HG02870 (cell line): ENCODE measurements at regions not wholly inside any gene's neighbourhood (a gene's known extent, or its start where the extent isn't known, plus 50 kb on each side); places are given as distances from the start of the nearest gene placed in this dataset.
A peak's percentile ranks its signal among the peaks of the same experiment; 100 is the strongest.
"Not testable (repeated sequence)": the region's sequence is repeated elsewhere in the genome, so short reads cannot be mapped to it uniquely, and the experiment has no call there.

Source experiments
- ATAC-seq: cut with Tn5 transposase; IDR thresholded peaks from one replicate; pipeline ENCODE4 v1.9.1; 2021; ENCODE audit warnings: mild to moderate bottlenecking, moderate library complexity; ENCODE audit not compliant: unreplicated experiment

- not testable (repeated sequence) for ATAC-seq
Observed at GRCh38 chr15:84409357-84409756, 173.8 kb downstream of the GOLGA6L4 start.

GRCh38 chr15:84421513-84422181, 179.2 kb upstream of the ZSCAN2 start:
- ATAC-seq, result not testable (repeated sequence)

GRCh38 chr15:84425327-84425726, 175.5 kb upstream of the ZSCAN2 start:
- ATAC-seq, result not testable (repeated sequence)

GRCh38 chr15:84473305-84473877, 127.4 kb upstream of the ZSCAN2 start:
- ATAC-seq, result not testable (repeated sequence)

- ATAC-seq, result not testable (repeated sequence)
Observed at GRCh38 chr15:84476364-84477033, 124.3 kb upstream of the ZSCAN2 start.

GRCh38 chr15:84477550-84477949, 123.3 kb upstream of the ZSCAN2 start:
- ATAC-seq, result peak; percentile 79

- ATAC-seq, result not testable (repeated sequence)
Observed at GRCh38 chr15:84480174-84480681, 120.6 kb upstream of the ZSCAN2 start.

GRCh38 chr15:84483859-84484258, 117.0 kb upstream of the ZSCAN2 start:
- ATAC-seq, result not testable (repeated sequence)

GRCh38 chr15:84500165-84500889, 100.5 kb upstream of the ZSCAN2 start:
- ATAC-seq, result not testable (repeated sequence)

GRCh38 chr15:84503101-84503500, 97.7 kb upstream of the ZSCAN2 start:
- not testable (repeated sequence) for ATAC-seq

GRCh38 chr15:84505552-84505951, 95.3 kb upstream of the ZSCAN2 start:
- ATAC-seq, result not testable (repeated sequence)

GRCh38 chr15:84512324-84512723, 88.5 kb upstream of the ZSCAN2 start:
- ATAC-seq, result not testable (repeated sequence)

GRCh38 chr15:84516773-84517172, 84.0 kb upstream of the ZSCAN2 start:
- ATAC-seq, result not testable (repeated sequence)

- not testable (repeated sequence) for ATAC-seq
Observed at GRCh38 chr15:84525491-84526344, 75.1 kb upstream of the ZSCAN2 start.

- not testable (repeated sequence) for ATAC-seq
Observed at GRCh38 chr15:84530751-84531150, 70.1 kb upstream of the ZSCAN2 start.

- ATAC-seq, result not testable (repeated sequence)
Observed at GRCh38 chr15:84531223-84531622, 69.6 kb upstream of the ZSCAN2 start.

GRCh38 chr15:84531709-84532367, 69.0 kb upstream of the ZSCAN2 start:
- ATAC-seq, result not testable (repeated sequence)

- ATAC-seq, result not testable (repeated sequence)
Observed at GRCh38 chr15:84533705-84534104, 67.1 kb upstream of the ZSCAN2 start.

GRCh38 chr15:84534561-84535235, 66.1 kb upstream of the ZSCAN2 start:
- ATAC-seq, result not testable (repeated sequence)
